ENCODE measurements at regions not wholly inside any gene's neighbourhood (a gene's known extent, or its start where the extent isn't known, plus 50 kb on each side); places are given as distances from the start of the nearest gene placed in this dataset.

- TF ChIP-seq CTCF (IDR thresholded peaks at IDR 0.05) (no peak), POLR2A (IDR thresholded peaks at IDR 0.05) (no peak)
Measured at GRCh38 chr7:32126843-32127242, 56.6 kb upstream of the PDE1C start.

Data from suprapubic skin (tissue), 3 donors.